IMR-90 (cell line): ENCODE measurements at regions not wholly inside any gene's neighbourhood (a gene's known extent, or its start where the extent isn't known, plus 50 kb on each side); places are given as distances from the start of the nearest gene placed in this dataset.

ENCODE experiments used
- ATAC-seq: fragments of 200-7000 bp; cut with Tn5 transposase; 2 replicates; pipeline ENCODE4 v1.9.1; 2020; ENCODE audit warnings: low read depth, mild to moderate bottlenecking, moderate library complexity
- BruUV-seq: library from RNA; stranded (reverse); fragments of 400-500 nt; replicated peaks from 2 replicates; lab custom pipeline; 2021; lab: Mats Ljungman, UMichigan
- CTCF ChIA-PET: fragments of 300-600 bp; formaldehyde crosslinking; extraction: SDS; loops from one replicate; lab custom pipeline; 2021; ENCODE audit warnings: antibody characterized with exemption; lab: Yijun Ruan, JAX
- POLR2A ChIA-PET: fragments of 300-600 bp; sonication (Branson Sonifier 250); formaldehyde crosslinking; loops from one replicate; lab custom pipeline; 2022; ENCODE audit warnings: antibody characterized with exemption; ENCODE audit not compliant: unreplicated experiment; lab: Charles Lee
- DNase-seq: peaks from one replicate; pipeline ENCODE4 v3.0.0; 2013
- H2AFZ ChIP-seq: replicated peaks from 2 replicates; pipeline ENCODE3; 2013; ENCODE audit warnings: low read length, mild to moderate bottlenecking; ENCODE audit not compliant: poor library complexity
- H2AK5ac ChIP-seq: 2 replicates; pipeline ENCODE4 v1.6.1; 2013; ENCODE audit warnings: low read depth, low read length, inconsistent platforms
- H2AK9ac ChIP-seq: replicated peaks from 2 replicates; pipeline ENCODE3; 2013; ENCODE audit warnings: mild to moderate bottlenecking, low read depth, low read length, moderate library complexity; ENCODE audit not compliant: poor library complexity
- H2BK120ac ChIP-seq: 2 replicates; pipeline ENCODE4 v1.6.1; 2013; ENCODE audit warnings: low read depth, low read length, inconsistent platforms
- H2BK15ac ChIP-seq: 3 replicates; pipeline ENCODE4 v1.6.1; 2013; ENCODE audit warnings: low read depth, low read length, inconsistent platforms
- H2BK20ac ChIP-seq: 2 replicates; pipeline ENCODE4 v1.6.1; 2013; ENCODE audit warnings: low read depth, mild to moderate bottlenecking, inconsistent platforms, low read length, moderate library complexity
- H2BK5ac ChIP-seq: 2 replicates; pipeline ENCODE4 v1.6.1; 2013; ENCODE audit warnings: mild to moderate bottlenecking, low read depth, low read length, inconsistent platforms; ENCODE audit not compliant: poor library complexity, severe bottlenecking
- H3K14ac ChIP-seq: replicated peaks from 2 replicates; pipeline ENCODE4 v1.6.1; 2013; ENCODE audit warnings: low read depth, low read length, inconsistent platforms
- H3K18ac ChIP-seq: 2 replicates; pipeline ENCODE4 v1.6.1; 2013; ENCODE audit warnings: low read depth, low read length, control low read depth
- H3K23ac ChIP-seq: 2 replicates; pipeline ENCODE4 v1.6.1; 2013; ENCODE audit warnings: low read depth, low read length, inconsistent platforms
- H3K27ac ChIP-seq: 2 replicates; pipeline ENCODE4 v1.5.1; 2013; ENCODE audit warnings: mild to moderate bottlenecking, control low read depth, low read length; ENCODE audit not compliant: insufficient read depth
- H3K27me3 ChIP-seq: 2 replicates; pipeline ENCODE4 v1.6.1; 2013; ENCODE audit warnings: low read length; ENCODE audit not compliant: control insufficient read depth, insufficient read depth
- H3K36me3 ChIP-seq: 2 replicates; pipeline ENCODE4 v1.6.1; 2013; ENCODE audit warnings: low read length, mixed read lengths; ENCODE audit not compliant: control insufficient read depth, insufficient read depth
- H3K4ac ChIP-seq: 2 replicates; pipeline ENCODE4 v1.6.1; 2013; ENCODE audit warnings: low read depth, low read length, inconsistent platforms
- H3K4me1 ChIP-seq: 2 replicates; pipeline ENCODE4 v1.6.1; 2013; ENCODE audit warnings: low read length, mixed read lengths; ENCODE audit not compliant: control insufficient read depth, insufficient read depth
- H3K4me2 ChIP-seq: 2 replicates; pipeline ENCODE4 v1.6.1; 2013; ENCODE audit warnings: low read depth, mild to moderate bottlenecking, control low read depth, low read length, moderate library complexity
- H3K4me3 ChIP-seq: 2 replicates; pipeline ENCODE4 v1.5.1; 2013; ENCODE audit warnings: low read depth, mild to moderate bottlenecking, control low read depth, low read length, moderate library complexity; ENCODE audit not compliant: insufficient read depth
- H3K56ac ChIP-seq: 2 replicates; pipeline ENCODE4 v1.6.1; 2013; ENCODE audit warnings: low read length, inconsistent platforms; ENCODE audit not compliant: insufficient read depth; ENCODE audit errors: extremely low read depth
- H3K79me1 ChIP-seq, 2 experiments: 2 replicates each; pipeline ENCODE4 v1.6.1; 2013; ENCODE audit warnings: low read length in 2 of 2, inconsistent platforms in 1 of 2, low read depth in 1 of 2
- H3K9ac ChIP-seq: 2 replicates; pipeline ENCODE4 v1.6.1; 2013; ENCODE audit warnings: low read depth, low read length, control low read depth
- H3K9me1 ChIP-seq: 2 replicates; pipeline ENCODE4 v1.6.1; 2013; ENCODE audit warnings: low read length, inconsistent platforms; ENCODE audit not compliant: insufficient read depth
- H3K9me3 ChIP-seq: 2 replicates; pipeline ENCODE4 v1.6.1; 2013; ENCODE audit warnings: low read length; ENCODE audit not compliant: control insufficient read depth, insufficient read depth
- H4K20me1 ChIP-seq: 2 replicates; pipeline ENCODE4 v1.6.1; 2013; ENCODE audit warnings: low read length, inconsistent platforms; ENCODE audit not compliant: insufficient read depth
- H4K5ac ChIP-seq: 2 replicates; pipeline ENCODE4 v1.6.1; 2013; ENCODE audit warnings: mild to moderate bottlenecking, low read depth, low read length, control low read depth
- H4K8ac ChIP-seq, 2 experiments: 2 replicates each; pipeline ENCODE4 v1.6.1; 2013; ENCODE audit warnings: low read depth in 2 of 2, low read length in 2 of 2, control low read depth in 1 of 2, inconsistent platforms in 1 of 2
- H4K91ac ChIP-seq: 2 replicates; pipeline ENCODE4 v1.6.1; 2013; ENCODE audit warnings: low read depth, low read length, inconsistent platforms; ENCODE audit not compliant: insufficient read depth
- CHD1 ChIP-seq: IDR thresholded peaks from 2 replicates; pipeline ENCODE4 v1.6.1; 2012; ENCODE audit warnings: low read depth, low read length, improper control_type of control experiment
- NFE2L2 ChIP-seq: fragments of 150-350 bp; IDR thresholded peaks from 2 replicates; pipeline ENCODE4 v1.6.1; 2016; ENCODE audit warnings: low read depth, mild to moderate bottlenecking, low read length
- RCOR1 ChIP-seq: IDR thresholded peaks from 2 replicates; pipeline ENCODE4 v1.6.1; 2012; ENCODE audit warnings: mild to moderate bottlenecking, low read length, improper control_type of control experiment; ENCODE audit not compliant: insufficient replicate concordance
- WGBS, 2 experiments: methylation state at CpG; one replicate each; pipeline versions ENCODE4 v1.1.5 to v1.1.7; 2013; ENCODE audit warnings: missing lambda C conversion rate in 2 of 2; ENCODE audit not compliant: insufficient read length in 1 of 2; ENCODE audit errors: extremely low coverage in 2 of 2; 5-methylcytosine and 5-hydroxymethylcytosine counted together
- dilution Hi-C: fragments of 300-500 bp; cut with HindIII; formaldehyde crosslinking; loops from one replicate; pipeline ENCODE4 v1.14.3; 2018; ENCODE audit warnings: low sequenced_read_pairs; ENCODE audit not compliant: unreplicated experiment
- in situ Hi-C: fragments of 300-500 bp; cut with MboI; formaldehyde crosslinking; loops from 3 replicates; pipeline ENCODE4 v1.14.3; 2019; ENCODE audit warnings: low sequenced_read_pairs, inconsistent platforms, mixed read lengths
- intact Hi-C: fragments of 100-400 bp; cut with micrococcal nuclease; formaldehyde crosslinking; loops from 2 replicates; pipeline ENCODE4 v1.10.0; 2022
- TF ChIP-seq, protein P1 (sequence below): conservative IDR thresholded peaks from 2 replicates; pipeline ENCODE4 v1.5.1; 2012; ENCODE audit warnings: mild to moderate bottlenecking, low read depth, low read length, improper control_type of control experiment

GRCh38 chr10:118968060-118968459 lies 61.5 kb upstream of the NANOS1 start:
- H3K79me1 ChIP-seq = no peaks in the 10 kb centered on the region
- no peak overlapping the region for H3K4me2 ChIP-seq
- dilution Hi-C loops (no loop called here), in situ Hi-C loops (no loop called here), intact Hi-C loops (no loop called here)
- ATAC-seq (no peak), DNase-seq (no peak)
- H4K20me1 ChIP-seq = no peaks in the 10 kb centered on the region
- no peak overlapping the region for H2AK5ac ChIP-seq
- ChIA-PET POLR2A (no interaction called here), CTCF (no interaction called here)
- H3K4me1 ChIP-seq = no peaks in the 10 kb centered on the region
- no TSS peak for BruUV-seq
- H2BK20ac ChIP-seq = no peak overlapping the region
- no peaks in the 10 kb centered on the region; the same call in 1 of the 2 replicates for H3K9me3 ChIP-seq
- no peaks in the 10 kb centered on the region for H3K9me1 ChIP-seq
- H3K4ac ChIP-seq = no peak overlapping the region
- H3K9ac ChIP-seq = no peak overlapping the region
- no peak overlapping the region for H2BK5ac ChIP-seq
- H3K4me3 ChIP-seq = no peak overlapping the region
- H3K36me3 ChIP-seq = no peaks in the 10 kb centered on the region
- H2BK120ac ChIP-seq = no peak overlapping the region
- no peak overlapping the region for H3K23ac ChIP-seq
- no peak overlapping the region for H2AFZ ChIP-seq
- no CpG with 5 or more reads among the region's 8 CpGs for WGBS, 2 experiments
- peaks cover 55% of the 10 kb centered on the region for H3K27me3 ChIP-seq
- H4K5ac ChIP-seq = no peak overlapping the region
- no peak overlapping the region for H3K14ac ChIP-seq
- no peak overlapping the region for H3K27ac ChIP-seq
- no peak overlapping the region for H2BK15ac ChIP-seq
- H4K8ac ChIP-seq = no peak overlapping the region
- no peak overlapping the region for H4K91ac ChIP-seq
- no peak overlapping the region for H3K56ac ChIP-seq
- H2AK9ac ChIP-seq = no peak overlapping the region
- no peak overlapping the region for H3K18ac ChIP-seq
- TF ChIP-seq CHD1 = no peak
- no peak for TF ChIP-seq NFE2L2
- TF ChIP-seq, protein P1, sequence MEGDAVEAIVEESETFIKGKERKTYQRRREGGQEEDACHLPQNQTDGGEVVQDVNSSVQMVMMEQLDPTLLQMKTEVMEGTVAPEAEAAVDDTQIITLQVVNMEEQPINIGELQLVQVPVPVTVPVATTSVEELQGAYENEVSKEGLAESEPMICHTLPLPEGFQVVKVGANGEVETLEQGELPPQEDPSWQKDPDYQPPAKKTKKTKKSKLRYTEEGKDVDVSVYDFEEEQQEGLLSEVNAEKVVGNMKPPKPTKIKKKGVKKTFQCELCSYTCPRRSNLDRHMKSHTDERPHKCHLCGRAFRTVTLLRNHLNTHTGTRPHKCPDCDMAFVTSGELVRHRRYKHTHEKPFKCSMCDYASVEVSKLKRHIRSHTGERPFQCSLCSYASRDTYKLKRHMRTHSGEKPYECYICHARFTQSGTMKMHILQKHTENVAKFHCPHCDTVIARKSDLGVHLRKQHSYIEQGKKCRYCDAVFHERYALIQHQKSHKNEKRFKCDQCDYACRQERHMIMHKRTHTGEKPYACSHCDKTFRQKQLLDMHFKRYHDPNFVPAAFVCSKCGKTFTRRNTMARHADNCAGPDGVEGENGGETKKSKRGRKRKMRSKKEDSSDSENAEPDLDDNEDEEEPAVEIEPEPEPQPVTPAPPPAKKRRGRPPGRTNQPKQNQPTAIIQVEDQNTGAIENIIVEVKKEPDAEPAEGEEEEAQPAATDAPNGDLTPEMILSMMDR = no peak
- no peak for TF ChIP-seq RCOR1
